ENCODE measurements at regions not wholly inside any gene's neighbourhood (a gene's known extent, or its start where the extent isn't known, plus 50 kb on each side); places are given as distances from the start of the nearest gene placed in this dataset.

- TF ChIP-seq CTCF (IDR thresholded peaks at IDR 0.05): no peak
- TF ChIP-seq POLR2A (IDR thresholded peaks at IDR 0.05): no peak
Measured at GRCh38 chr2:167602122-167602521, 645.3 kb downstream of the STK39 start.
